Lower leg skin (tissue), 3 donors: ENCODE measurements at regions not wholly inside any gene's neighbourhood (a gene's known extent, or its start where the extent isn't known, plus 50 kb on each side); places are given as distances from the start of the nearest gene placed in this dataset.

Experiments
- CTCF ChIP-seq, 3 donors: fragments of 450-650 bp; IDR thresholded peaks; one replicate each; pipeline ENCODE4 v1.5.1; 2016; ENCODE audit warnings: antibody characterized with exemption in 3 of 3, mild to moderate bottlenecking in 3 of 3, moderate library complexity in 2 of 3
- POLR2A ChIP-seq, 2 donors: fragments of 450-650 bp; IDR thresholded peaks; one replicate each; pipeline ENCODE4 v1.6.1; 2016 to 2017; ENCODE audit warnings: antibody characterized with exemption in 2 of 2, mild to moderate bottlenecking in 1 of 2, moderate library complexity in 1 of 2

- TF ChIP-seq CTCF (IDR thresholded peaks at IDR 0.05) (no peak), POLR2A (IDR thresholded peaks at IDR 0.05) (no peak)
Observed at GRCh38 chr6:134481966-134482365, 164.1 kb upstream of the SGK1 start.
